Stimulated activated CD4-positive, alpha-beta T cell treated with anti-CD3 and anti-CD28 coated beads, Interleukin-15, amount 100 ng/mL, for 24 hours (primary cell): ENCODE measurements at regions not wholly inside any gene's neighbourhood (a gene's known extent, or its start where the extent isn't known, plus 50 kb on each side); places are given as distances from the start of the nearest gene placed in this dataset.
A peak's percentile ranks its signal among the peaks of the same experiment; 100 is the strongest.

Experiments
- DNase-seq: peaks from one replicate; pipeline ENCODE4 v3.0.0-alpha.2; 2020

DNA sequence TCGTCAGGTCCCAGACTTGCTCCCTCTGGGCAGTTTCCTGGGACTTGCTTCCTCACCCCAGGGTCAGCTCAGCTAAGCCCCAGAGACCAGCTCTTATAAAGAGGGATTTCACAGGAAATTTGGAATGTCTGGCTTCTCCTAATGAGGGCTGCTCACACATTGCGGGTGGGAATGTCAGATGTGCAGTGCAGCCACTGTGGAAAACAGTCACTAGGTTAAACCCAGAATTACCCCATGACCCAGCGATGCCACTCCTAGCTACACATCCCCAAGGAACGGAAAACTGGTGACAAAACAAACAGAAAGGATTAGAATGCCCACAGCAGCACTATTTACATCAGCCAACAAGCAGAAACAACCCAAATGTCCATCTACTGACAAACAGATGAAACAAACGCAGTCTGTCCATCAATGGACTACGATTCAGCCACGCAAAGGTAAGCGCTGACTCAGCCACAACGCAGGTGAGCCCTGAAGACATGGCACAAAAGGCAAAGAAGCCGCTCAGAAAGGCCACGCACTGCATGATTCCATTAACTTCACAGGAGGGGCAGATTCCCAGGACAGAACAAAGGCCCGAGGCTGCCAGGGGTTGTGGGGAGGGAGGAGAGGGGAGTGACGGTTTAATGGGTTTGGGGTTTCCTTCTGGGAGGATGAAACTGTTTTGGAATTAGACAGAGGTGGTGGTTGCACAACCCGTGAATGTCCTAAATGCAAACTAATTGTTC lies 63.0 kb downstream of the NCOR2 start:
- no peak for DNase-seq

GRCh38 chr12:124503305-124503704 lies 64.1 kb downstream of the NCOR2 start:
- no peak for DNase-seq

DNA sequence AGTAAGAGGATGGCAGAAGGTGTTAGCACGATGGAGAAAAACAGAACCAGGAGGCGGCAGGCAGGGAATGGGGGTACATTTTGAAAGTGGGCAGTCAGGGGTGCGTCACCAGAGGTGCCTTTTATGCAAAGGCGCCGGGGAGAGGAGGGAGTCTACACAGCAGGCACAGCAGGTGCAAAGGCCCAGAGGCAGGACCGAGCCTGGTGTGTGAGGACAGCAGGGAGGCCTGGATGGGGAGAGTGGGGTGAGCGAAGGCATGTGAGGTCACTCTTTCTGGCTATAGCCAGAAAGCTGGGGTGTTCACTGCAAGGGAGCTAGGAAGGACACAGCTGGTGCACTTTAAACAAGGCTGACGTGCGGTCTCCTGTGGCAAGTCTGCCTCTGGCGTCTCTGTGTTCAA lies 65.0 kb downstream of the NCOR2 start:
- no peak for DNase-seq

DNA sequence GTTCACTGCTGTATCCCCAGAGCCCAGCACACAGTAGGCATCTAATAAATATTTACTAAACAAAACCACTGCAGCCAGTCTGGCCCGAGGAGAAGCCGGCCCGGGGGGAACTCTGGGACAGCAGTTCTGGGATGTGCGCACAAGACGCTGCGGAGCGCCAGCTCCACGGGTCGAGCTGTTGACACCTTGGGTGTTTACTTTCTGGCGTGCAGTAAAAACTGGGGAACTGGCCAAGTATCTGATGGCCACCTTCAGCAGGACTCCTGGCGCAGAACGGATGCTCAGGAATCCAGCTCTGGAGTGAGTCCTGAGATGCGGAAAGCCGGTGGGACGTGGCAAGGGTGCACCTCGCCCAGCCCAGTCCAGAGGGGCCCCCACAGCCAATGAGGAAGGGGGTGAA lies 65.6 kb downstream of the NCOR2 start:
- DNase-seq: no peak

DNA sequence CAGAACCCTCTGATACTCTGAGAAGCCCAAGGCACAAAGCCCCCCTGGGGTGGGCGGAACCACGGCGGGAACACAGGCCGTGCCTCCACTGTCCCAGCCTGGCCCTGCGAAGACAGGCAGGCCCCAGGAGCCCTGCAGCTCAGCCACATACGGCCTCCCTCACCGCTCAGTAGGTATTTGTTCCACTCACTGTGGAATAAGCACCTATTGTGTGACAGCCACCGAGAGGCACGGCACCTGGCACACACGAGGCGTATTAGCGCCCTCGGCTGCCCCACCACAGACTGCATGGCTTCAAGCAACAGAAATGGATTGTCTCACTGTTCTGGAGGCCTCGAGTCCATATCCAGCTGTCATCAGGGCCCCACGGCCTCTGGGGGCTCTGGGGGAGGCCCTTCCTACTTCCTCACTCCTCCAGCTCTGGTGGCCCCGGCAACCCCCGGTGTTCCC lies 66.3 kb downstream of the NCOR2 start:
- no peak for DNase-seq

GRCh38 chr12:124499898-124500244 lies 67.5 kb downstream of the NCOR2 start:
- DNase-seq: no peak

- no peak for DNase-seq
Measured at GRCh38 chr12:124499190-124499753, 68.1 kb downstream of the NCOR2 start.

DNA sequence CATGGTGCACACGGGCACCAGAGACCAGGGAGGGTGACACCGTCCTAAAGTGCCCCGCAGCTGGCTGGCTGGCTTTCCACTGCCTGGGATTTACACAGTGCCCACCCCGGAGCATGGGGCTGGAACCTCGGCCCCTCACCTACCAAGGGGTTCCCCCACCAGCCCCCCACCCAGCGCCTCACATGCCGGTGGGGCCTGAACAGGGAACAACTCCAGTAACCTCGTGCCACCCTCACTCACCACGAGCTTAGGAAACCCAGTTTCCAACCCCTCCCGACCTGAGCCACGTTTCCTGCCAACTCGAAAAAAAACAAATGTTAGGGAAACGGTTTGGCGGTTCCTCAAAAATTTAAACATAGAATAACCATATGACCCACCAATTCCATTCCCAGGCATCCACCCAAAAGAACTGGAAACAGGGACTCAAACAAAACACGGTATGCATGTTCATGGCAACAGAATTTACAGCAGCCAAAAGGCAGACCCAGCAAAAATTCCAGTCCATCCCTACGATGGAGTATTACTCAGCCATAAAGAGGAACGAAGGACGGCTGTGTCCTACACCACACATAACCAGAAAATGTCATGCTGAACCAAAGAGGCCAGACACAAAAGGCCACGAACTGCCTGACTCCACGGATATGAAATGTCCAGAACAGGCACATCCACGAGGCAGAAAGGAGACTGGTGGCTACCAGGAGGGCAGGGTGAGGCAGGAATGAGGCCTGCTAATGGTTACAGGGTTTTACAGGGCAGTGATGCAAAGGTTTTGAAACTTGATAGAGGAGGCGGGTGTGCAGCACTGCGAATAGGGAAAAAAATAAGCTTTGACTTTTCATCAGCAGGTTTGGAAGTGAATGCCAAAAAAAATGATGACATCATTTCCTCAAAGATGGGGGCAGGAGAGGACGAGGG lies 68.9 kb downstream of the NCOR2 start:
- DNase-seq: no peak

DNA sequence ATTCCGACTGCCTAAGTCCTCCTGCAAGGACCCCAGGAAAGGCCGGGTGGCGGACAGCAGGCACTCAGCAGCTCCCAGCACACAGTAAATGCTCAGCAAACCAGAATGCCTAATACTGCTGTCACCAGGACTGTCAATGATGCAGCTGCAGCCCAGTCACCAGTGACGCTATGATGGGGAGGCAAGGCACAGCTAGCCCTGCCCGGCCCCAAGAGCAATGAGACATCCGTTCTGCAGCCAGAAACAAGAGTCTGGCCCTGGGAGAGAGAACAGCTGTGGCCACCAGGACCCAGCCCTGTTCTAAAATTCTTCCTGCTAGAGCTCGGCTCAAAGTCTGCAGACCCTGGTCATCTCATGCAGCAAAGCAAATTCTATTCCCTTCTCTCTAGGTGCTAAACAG lies 69.8 kb downstream of the NCOR2 start:
- DNase-seq: no peak

- DNase-seq: no peak
Measured at GRCh38 chr12:124497039-124497438, 70.4 kb downstream of the NCOR2 start.

GRCh38 chr12:124496584-124496983 lies 70.8 kb downstream of the NCOR2 start:
- peak; percentile 35 for DNase-seq

- DNase-seq: no peak
Measured at GRCh38 chr12:124495194-124495983, 72.0 kb downstream of the NCOR2 start.

DNA sequence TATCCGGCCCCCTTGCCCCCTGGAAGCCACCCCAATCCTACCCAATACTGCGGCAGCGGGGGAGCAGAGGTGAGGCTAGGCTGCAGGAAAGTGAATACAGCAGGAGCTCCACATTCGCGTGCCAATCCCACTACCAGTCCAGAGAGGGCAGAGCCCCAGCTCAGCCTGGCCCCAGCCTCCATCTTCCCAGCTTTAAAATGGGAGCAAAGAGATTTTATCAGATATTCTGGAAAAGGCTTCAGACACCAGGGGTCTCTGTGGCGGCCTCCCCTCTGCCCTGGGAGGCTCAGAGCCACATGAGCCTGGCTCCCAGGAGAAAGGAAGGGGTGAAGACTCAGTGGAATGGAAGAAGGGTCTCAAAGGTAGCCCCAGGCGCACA lies 72.7 kb downstream of the NCOR2 start:
- no peak for DNase-seq

GRCh38 chr12:124493809-124494750 lies 73.3 kb downstream of the NCOR2 start:
- peak; percentile 83 for DNase-seq

DNA sequence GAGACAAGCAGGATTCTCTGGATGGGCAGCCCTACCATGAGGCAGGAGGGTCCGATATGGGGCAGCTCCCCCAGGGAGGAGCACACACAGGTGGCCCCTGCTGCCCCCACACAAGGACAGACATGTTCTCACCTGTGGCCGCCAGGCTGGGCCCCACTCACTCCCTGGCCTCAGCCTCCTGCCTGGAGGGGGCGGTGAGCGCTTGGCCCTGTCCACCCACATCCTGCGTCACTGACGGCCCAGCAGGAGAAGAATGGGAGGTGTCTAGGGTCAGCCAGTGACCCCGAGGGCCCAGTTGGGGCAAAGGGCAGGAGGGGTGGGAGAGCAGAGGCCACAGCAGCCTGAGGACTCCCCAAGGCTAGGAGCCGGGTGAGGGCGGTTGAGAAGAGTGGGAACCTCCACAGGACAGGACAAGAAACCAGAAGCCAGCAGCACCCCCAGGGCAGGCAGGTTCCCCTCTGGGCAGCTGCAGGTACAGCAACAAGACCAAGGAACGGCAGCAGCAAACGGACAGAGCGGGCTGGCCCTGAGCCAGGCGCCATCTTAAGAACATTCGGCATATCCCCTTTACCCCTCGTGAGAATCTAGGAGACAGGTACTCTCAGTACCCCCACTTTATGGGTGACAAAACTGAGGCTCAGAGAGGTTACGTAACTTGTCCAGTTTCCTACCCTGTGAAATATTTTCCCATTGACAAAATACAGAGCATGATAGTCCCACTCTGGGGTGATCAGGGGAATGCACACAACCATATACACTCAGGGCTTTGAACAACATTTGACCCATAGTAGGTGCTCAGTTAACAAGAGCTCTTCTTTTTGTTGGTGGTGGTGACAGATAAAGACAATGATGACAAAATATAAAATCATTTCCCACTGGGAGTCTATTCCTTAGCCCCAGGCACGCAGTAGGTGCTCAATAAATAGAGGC lies 74.3 kb downstream of the NCOR2 start:
- no peak for DNase-seq

- no peak for DNase-seq
Measured at GRCh38 chr12:124491856-124492420, 75.5 kb downstream of the NCOR2 start.

GRCh38 chr12:124491310-124491709 lies 76.1 kb downstream of the NCOR2 start:
- no peak for DNase-seq

- DNase-seq: no peak
Measured at GRCh38 chr12:124490584-124491305, 76.7 kb downstream of the NCOR2 start.

DNA sequence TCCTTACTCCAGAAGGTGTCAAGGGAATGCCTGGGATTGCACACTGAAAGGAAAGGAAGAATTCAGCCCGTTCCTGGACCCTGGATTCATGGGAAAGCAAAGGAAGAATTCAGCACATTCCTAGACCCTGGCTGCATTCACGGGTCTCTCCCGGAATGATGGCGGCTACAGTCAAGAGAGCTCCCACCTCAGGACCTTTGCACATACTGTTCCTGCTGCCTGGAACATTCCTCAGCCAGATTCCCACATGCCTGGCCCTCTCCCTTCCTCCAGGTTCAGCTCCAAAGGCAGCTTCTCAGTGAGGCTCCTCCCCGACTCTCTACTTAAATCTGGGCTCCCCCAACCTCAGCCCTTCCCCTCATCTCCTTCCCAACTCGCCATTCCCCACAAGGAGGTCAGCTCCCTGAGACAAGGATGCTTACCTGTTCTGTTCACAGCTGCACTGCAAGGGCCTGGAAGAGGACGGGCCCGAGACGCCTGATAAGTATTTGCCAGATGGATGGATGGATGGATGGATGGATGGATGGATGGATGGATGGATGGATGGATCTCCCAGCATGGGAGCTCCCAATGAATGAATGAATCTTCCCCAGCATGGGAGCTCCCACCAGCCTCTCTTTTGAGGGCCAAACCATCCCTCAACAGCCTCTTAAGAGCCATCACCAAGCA lies 77.4 kb downstream of the NCOR2 start:
- no peak for DNase-seq
